Gastroesophageal sphincter (tissue), 3 donors: ENCODE measurements at regions not wholly inside any gene's neighbourhood (a gene's known extent, or its start where the extent isn't known, plus 50 kb on each side); places are given as distances from the start of the nearest gene placed in this dataset.

ENCODE experiments used
- POLR2A ChIP-seq, 2 donors: fragments of 450-650 bp; IDR thresholded peaks; one replicate each; pipeline ENCODE4 v1.6.1; 2017; ENCODE audit warnings: antibody characterized with exemption in 2 of 2, mild to moderate bottlenecking in 2 of 2, moderate library complexity in 1 of 2
- POLR2AphosphoS5 ChIP-seq: sonication (generic); formaldehyde crosslinking; IDR thresholded peaks from one replicate; pipeline ENCODE4 v1.6.1; 2017; ENCODE audit warnings: antibody characterized with exemption
- TF ChIP-seq, protein P1 (sequence below), 4 experiments: fragments of 200-600 bp in 2 of 4; fragments of 450-650 bp in 2 of 4; sonication (generic) in 1 of 4; IDR thresholded peaks; one replicate each; pipeline ENCODE4 v1.5.1; 2017 to 2019; ENCODE audit warnings: antibody characterized with exemption in 4 of 4, mild to moderate bottlenecking in 2 of 4, moderate library complexity in 2 of 4

DNA sequence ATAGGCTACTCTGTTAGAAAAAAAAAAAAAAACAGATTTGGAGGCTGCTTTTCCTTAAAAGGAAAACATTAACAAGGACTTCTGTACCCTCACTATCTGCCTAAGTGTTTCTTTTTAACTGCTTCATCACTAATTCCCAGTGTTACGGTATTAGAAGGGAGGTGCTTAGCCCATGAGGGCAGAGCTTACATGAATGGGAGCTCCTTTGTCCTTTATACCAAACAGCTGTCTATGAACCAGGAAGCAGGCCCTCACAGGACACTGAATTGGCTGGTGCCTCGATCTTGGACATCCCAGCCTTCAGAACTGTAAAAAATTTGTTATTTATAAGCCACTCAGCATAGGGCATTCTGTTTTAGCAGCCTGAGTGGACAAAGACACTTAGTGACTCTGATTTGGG lies 215.6 kb upstream of the NRSN1 start:
- TF ChIP-seq, protein P1, sequence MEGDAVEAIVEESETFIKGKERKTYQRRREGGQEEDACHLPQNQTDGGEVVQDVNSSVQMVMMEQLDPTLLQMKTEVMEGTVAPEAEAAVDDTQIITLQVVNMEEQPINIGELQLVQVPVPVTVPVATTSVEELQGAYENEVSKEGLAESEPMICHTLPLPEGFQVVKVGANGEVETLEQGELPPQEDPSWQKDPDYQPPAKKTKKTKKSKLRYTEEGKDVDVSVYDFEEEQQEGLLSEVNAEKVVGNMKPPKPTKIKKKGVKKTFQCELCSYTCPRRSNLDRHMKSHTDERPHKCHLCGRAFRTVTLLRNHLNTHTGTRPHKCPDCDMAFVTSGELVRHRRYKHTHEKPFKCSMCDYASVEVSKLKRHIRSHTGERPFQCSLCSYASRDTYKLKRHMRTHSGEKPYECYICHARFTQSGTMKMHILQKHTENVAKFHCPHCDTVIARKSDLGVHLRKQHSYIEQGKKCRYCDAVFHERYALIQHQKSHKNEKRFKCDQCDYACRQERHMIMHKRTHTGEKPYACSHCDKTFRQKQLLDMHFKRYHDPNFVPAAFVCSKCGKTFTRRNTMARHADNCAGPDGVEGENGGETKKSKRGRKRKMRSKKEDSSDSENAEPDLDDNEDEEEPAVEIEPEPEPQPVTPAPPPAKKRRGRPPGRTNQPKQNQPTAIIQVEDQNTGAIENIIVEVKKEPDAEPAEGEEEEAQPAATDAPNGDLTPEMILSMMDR (IDR thresholded peaks at IDR 0.05), result no peak
- TF ChIP-seq POLR2A (IDR thresholded peaks at IDR 0.05) (no peak), POLR2AphosphoS5 (no peak)
